Heart left ventricle (tissue), 16 donors: ENCODE measurements at regions not wholly inside any gene's neighbourhood (a gene's known extent, or its start where the extent isn't known, plus 50 kb on each side); places are given as distances from the start of the nearest gene placed in this dataset.

Source experiments
- ATAC-seq, 4 donors: fragments of 200-7000 bp; cut with Tn5 transposase; one replicate each; pipeline ENCODE4 v1.9.1; 2020 to 2022; ENCODE audit warnings: moderate library complexity in 4 of 4, mild to moderate bottlenecking in 3 of 4, moderate number of reproducible peaks in 1 of 4
- DNase-seq, 5 donors: peaks; one replicate each; pipeline ENCODE4 v3.0.0-alpha.2; 2020
- H3K27ac ChIP-seq, 12 donors: fragments of 200-600 bp; sonication (generic) in 4 of 12; one replicate each; pipeline versions ENCODE4 v1.5.0 to v1.8.0; 2016 to 2022; ENCODE audit warnings: mild to moderate bottlenecking in 2 of 12
- H3K27me3 ChIP-seq, 9 donors: fragments of 200-600 bp; sonication (generic) in 2 of 9; one replicate each; pipeline versions ENCODE4 v1.5.1 to v1.8.0; 2016 to 2022; ENCODE audit warnings: mild to moderate bottlenecking in 3 of 9
- H3K36me3 ChIP-seq, 9 donors: fragments of 200-600 bp; sonication (generic) in 2 of 9; one replicate each; pipeline versions ENCODE4 v1.5.0 to v1.8.0; 2018 to 2022; ENCODE audit warnings: mild to moderate bottlenecking in 2 of 9
- H3K4me1 ChIP-seq, 12 donors: fragments of 200-600 bp; sonication (generic) in 4 of 12; one replicate each; pipeline versions ENCODE4 v1.5.0 to v1.8.0; 2016 to 2022; ENCODE audit warnings: mild to moderate bottlenecking in 3 of 12
- H3K4me3 ChIP-seq, 12 donors: fragments of 200-600 bp; sonication (generic) in 4 of 12; one replicate each; pipeline versions ENCODE4 v1.5.0 to v1.8.0; 2017 to 2022; ENCODE audit warnings: mild to moderate bottlenecking in 9 of 12, moderate library complexity in 4 of 12
- H3K9me3 ChIP-seq, 12 donors: fragments of 200-600 bp; sonication (generic) in 4 of 12; one replicate each; pipeline versions ENCODE4 v1.5.0 to v1.8.0; 2016 to 2022; ENCODE audit warnings: mild to moderate bottlenecking in 1 of 12
- CTCF ChIP-seq, 12 donors: fragments of 200-600 bp; sonication (generic) in 4 of 12; IDR thresholded peaks; one replicate each; pipeline versions ENCODE4 v1.5.0 to v1.8.0; 2018 to 2022; ENCODE audit warnings: antibody characterized with exemption in 12 of 12, mild to moderate bottlenecking in 5 of 12
- POLR2A ChIP-seq, 2 donors: fragments of 450-650 bp; IDR thresholded peaks; one replicate each; pipeline ENCODE4 v1.6.1; 2017; ENCODE audit warnings: antibody characterized with exemption in 2 of 2, mild to moderate bottlenecking in 2 of 2, moderate library complexity in 2 of 2
- WGBS, 4 donors: extraction: QIAGEN DNeasy Blood & Tissue Kit in 2 of 4; methylation state at CpG; one replicate each; pipeline versions ENCODE4 v1.1.5 to v1.1.7; 2013 to 2018; 5-methylcytosine and 5-hydroxymethylcytosine counted together
- intact Hi-C, 10 donors: fragments of 100-400 bp; cut with DNase I; formaldehyde crosslinking; loops; one replicate each; pipeline versions ENCODE4 v1.11.1 to v1.14.2; 2022
- donor health status: ischemic (EF 13 %, LVEDD 7.1; RV severe dilation, severe dysfunction).
- donor health status: healthy with polysubstance abuse.
- donor health status: DM: no; HTN: yes; CAD: no.
- donor health status: DM: no; HTN: no; CAD: no.
- donor health status: ischemic (EF 25% LVEDD 6.9; RV normal size, moderate dysfunction).
- donor health status: ischemic (EF 25% LVEDD 5.7; RV mildly dilated, moderate dysfunction).
- donor health status: healthy.
- donor health status: DM: yes; HTN: yes; CAD: no.
- donor health status: ischemic (EF 35%, LVEDD 5.7; RV mildly dilated, moderate dysfunction).
- donor health status: nonischemic (EF 11% LVEDD 7.7; RV severe dilation, severe dysfunction).
- donor health status: DM: yes; HTN: yes; CAD: no.
- donor health status: PGD.
- donor health status: ischemic (EF 29% LVEDD 5.4; RV normal size, mild dysfunction).
- donor health status: nonischemic (EF 23%, LVEDD 6.1; RV moderate dilation, normal function).

DNA sequence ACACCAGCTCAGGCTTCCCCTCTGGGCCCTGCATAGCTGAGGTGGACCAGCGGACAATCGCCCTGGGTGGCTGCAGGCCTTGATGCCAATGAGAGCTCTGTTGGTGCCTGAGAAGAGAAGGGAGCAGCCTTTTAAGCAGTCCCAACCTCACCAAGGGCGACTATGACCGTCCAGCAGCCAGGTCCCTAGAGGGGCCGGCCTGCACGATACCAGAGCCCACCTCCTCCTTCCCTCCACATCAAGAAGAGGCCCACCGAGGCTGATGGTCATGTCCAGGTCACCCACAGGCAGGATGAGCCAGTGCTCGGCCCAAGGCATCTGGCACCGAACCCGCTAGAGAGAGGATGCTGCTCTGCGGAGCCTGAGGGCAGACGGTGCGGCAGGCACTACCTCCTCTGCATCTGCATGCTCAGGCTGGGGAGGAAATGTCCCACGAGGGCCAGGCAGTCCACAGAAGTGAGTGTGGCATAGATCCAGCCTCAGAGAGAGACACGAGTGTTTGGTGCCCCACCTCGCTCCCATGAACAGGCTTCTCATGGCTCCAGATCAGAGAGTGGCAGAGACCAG is 219.4 kb downstream of the TUBA3C start:
- no peaks in the 10 kb centered on the region for H3K36me3 ChIP-seq
- no peak for ATAC-seq
- peaks cover 0 to 22% (median 6%) of the 10 kb centered on the region in 12 donors for H3K9me3 ChIP-seq
- no peaks in the 10 kb centered on the region for H3K4me1 ChIP-seq
- TF ChIP-seq POLR2A (IDR thresholded peaks at IDR 0.05) (no peak), CTCF (IDR thresholded peaks at IDR 0.05) (no peak)
- no peak for DNase-seq
- intact Hi-C loops: no loop called here
- H3K27me3 ChIP-seq: no peaks in the 10 kb centered on the region
- H3K27ac ChIP-seq: no peak overlapping the region
- 76 to 85% (median 83%) methylated on average over 7 to 16 of the region's 16 CpGs for WGBS, 4 donors
- H3K4me3 ChIP-seq: no peak overlapping the region

- TF ChIP-seq POLR2A (IDR thresholded peaks at IDR 0.05) (no peak), CTCF (IDR thresholded peaks at IDR 0.05) (no peak)
- no peak for ATAC-seq
- intact Hi-C loops: no loop called here
These were observed 220.1 kb downstream of the TUBA3C start for GRCh38 chr13:18961383-18962117.

GRCh38 chr13:18960637-18961227 is 220.9 kb downstream of the TUBA3C start:
- WGBS, 4 donors: 50 to 72% (median 55%) methylated on average over 2 to 5 of the region's 5 CpGs
- DNase-seq: no peak
- TF ChIP-seq POLR2A (IDR thresholded peaks at IDR 0.05): no peak

More at GRCh38 chr13:18961383-18962117, 220.1 kb downstream of the TUBA3C start:
- H3K9me3 ChIP-seq: peaks cover 0 to 24% (median 6%) of the 10 kb centered on the region in 12 donors
- 41 to 53% (median 46%) methylated on average over 4 of the region's 4 CpGs for WGBS, 4 donors
- H3K36me3 ChIP-seq: no peaks in the 10 kb centered on the region
- H3K27ac ChIP-seq: no peak overlapping the region
- no peaks in the 10 kb centered on the region for H3K4me1 ChIP-seq
- no peaks in the 10 kb centered on the region for H3K27me3 ChIP-seq
- no peak for DNase-seq
- H3K4me3 ChIP-seq: no peak overlapping the region

GRCh38 chr13:18959996-18960395 is 221.6 kb downstream of the TUBA3C start:
- Histone ChIP-seq H3K4me1 (no peaks in the 10 kb centered on the region), H3K4me3 (no peak overlapping the region), H3K27me3 (no peaks in the 10 kb centered on the region), H3K9me3 (peaks cover 0 to 24% (median 6%) of the 10 kb centered on the region in 12 donors), H3K27ac (no peak overlapping the region), H3K36me3 (no peaks in the 10 kb centered on the region)
- intact Hi-C loops: no loop called here
- TF ChIP-seq POLR2A (IDR thresholded peaks at IDR 0.05): no peak
- no peak for TF ChIP-seq CTCF (IDR thresholded peaks at IDR 0.05)
- 68 to 77% (median 76%) methylated on average over 6 of the region's 6 CpGs for WGBS, 4 donors
- no peak for ATAC-seq
- no peak for DNase-seq

More at GRCh38 chr13:18960637-18961227, 220.9 kb downstream of the TUBA3C start:
- intact Hi-C loops: no loop called here
- Histone ChIP-seq H3K4me1 (no peaks in the 10 kb centered on the region), H3K27ac (no peak overlapping the region), H3K27me3 (no peaks in the 10 kb centered on the region), H3K4me3 (no peak overlapping the region), H3K36me3 (no peaks in the 10 kb centered on the region), H3K9me3 (peaks cover 0 to 24% (median 6%) of the 10 kb centered on the region in 12 donors)
- ATAC-seq: no peak
